ENCODE measurements at regions not wholly inside any gene's neighbourhood (a gene's known extent, or its start where the extent isn't known, plus 50 kb on each side); places are given as distances from the start of the nearest gene placed in this dataset.

GRCh38 chr11:134667505-134667904 is 255.5 kb upstream of the B3GAT1 start:
- TF ChIP-seq CTCF (tag by site-specific recombination; IDR thresholded peaks at IDR 0.05) (no peak), SETDB1 (IDR thresholded peaks at IDR 0.05; ENCODE audit: insufficient read length, low read length) (no peak), ZNF501 (tag by site-specific recombination; IDR thresholded peaks at IDR 0.05) (no peak), PATZ1 (tag by site-specific recombination; IDR thresholded peaks at IDR 0.05) (no peak), ZNF335 (tag by site-specific recombination; conservative IDR thresholded peaks at IDR 0.05) (no peak), ZNF777 (tag by site-specific recombination; IDR thresholded peaks at IDR 0.05; ENCODE audit: borderline replicate concordance) (no peak), REST (tag by site-specific recombination; IDR thresholded peaks at IDR 0.05) (peak; percentile 78), ZNF792 (tag by site-specific recombination; IDR thresholded peaks at IDR 0.05) (no peak)

Data from HEK293 (cell line).